ENCODE measurements at regions not wholly inside any gene's neighbourhood (a gene's known extent, or its start where the extent isn't known, plus 50 kb on each side); places are given as distances from the start of the nearest gene placed in this dataset.

- Histone ChIP-seq H3K27ac (replicated peaks) (no peak overlapping the region), H3K27me3 (ENCODE audit: low read depth) (no peaks in the 10 kb centered on the region), H3K36me3 (no peaks in the 10 kb centered on the region), H3K4me3 (no peak overlapping the region), H3K9me3 (replicated peaks) (no peaks in the 10 kb centered on the region), H3K4me1 (no peaks in the 10 kb centered on the region)
- no peak for DNase-seq
- intact Hi-C loops (cut with micrococcal nuclease): no loop called here
- TF ChIP-seq CTCF (IDR thresholded peaks at IDR 0.05; ENCODE audit: borderline replicate concordance): no peak
Observed at GRCh38 chr18:30622635-30623034, 419.9 kb downstream of the DSC3 start.

GRCh38 chr18:30622104-30622503 lies 420.4 kb downstream of the DSC3 start:
- Histone ChIP-seq H3K4me3 (no peak overlapping the region), H3K9me3 (replicated peaks) (no peaks in the 10 kb centered on the region)
- intact Hi-C loops (cut with micrococcal nuclease): no loop called here

GRCh38 chr18:30618567-30618966 lies 424.0 kb downstream of the DSC3 start:
- H3K27ac ChIP-seq (replicated peaks): no peak overlapping the region
- H3K4me1 ChIP-seq: no peaks in the 10 kb centered on the region
- no peaks in the 10 kb centered on the region for H3K27me3 ChIP-seq (ENCODE audit: low read depth)
- DNase-seq: no peak
- no peak overlapping the region for H3K4me3 ChIP-seq
- no peaks in the 10 kb centered on the region for H3K9me3 ChIP-seq (replicated peaks)
- TF ChIP-seq CTCF (IDR thresholded peaks at IDR 0.05; ENCODE audit: borderline replicate concordance): no peak
- H3K36me3 ChIP-seq: no peaks in the 10 kb centered on the region
- intact Hi-C loops (cut with micrococcal nuclease): no loop called here

More at GRCh38 chr18:30622104-30622503, 420.4 kb downstream of the DSC3 start:
- Histone ChIP-seq H3K36me3 (no peaks in the 10 kb centered on the region), H3K27ac (replicated peaks) (no peak overlapping the region), H3K27me3 (ENCODE audit: low read depth) (no peaks in the 10 kb centered on the region), H3K4me1 (no peaks in the 10 kb centered on the region)
- TF ChIP-seq CTCF (IDR thresholded peaks at IDR 0.05; ENCODE audit: borderline replicate concordance): no peak
- DNase-seq: no peak

GRCh38 chr18:30616414-30616813 lies 426.1 kb downstream of the DSC3 start:
- DNase-seq: no peak
- no peaks in the 10 kb centered on the region for H3K4me1 ChIP-seq
- no peak overlapping the region for H3K27ac ChIP-seq (replicated peaks)
- H3K27me3 ChIP-seq (ENCODE audit: low read depth): no peaks in the 10 kb centered on the region
- no peaks in the 10 kb centered on the region for H3K36me3 ChIP-seq
- intact Hi-C loops (cut with micrococcal nuclease): no loop called here
- H3K4me3 ChIP-seq: no peak overlapping the region
- TF ChIP-seq CTCF (IDR thresholded peaks at IDR 0.05; ENCODE audit: borderline replicate concordance): no peak
- no peaks in the 10 kb centered on the region for H3K9me3 ChIP-seq (replicated peaks)

- intact Hi-C loops (cut with micrococcal nuclease): no loop called here
- Histone ChIP-seq H3K4me1 (no peaks in the 10 kb centered on the region), H3K9me3 (replicated peaks) (no peaks in the 10 kb centered on the region), H3K27ac (replicated peaks) (no peak overlapping the region), H3K27me3 (ENCODE audit: low read depth) (no peaks in the 10 kb centered on the region), H3K36me3 (no peaks in the 10 kb centered on the region), H3K4me3 (no peak overlapping the region)
- no peak for DNase-seq
- no peak for TF ChIP-seq CTCF (IDR thresholded peaks at IDR 0.05; ENCODE audit: borderline replicate concordance)
Observed at GRCh38 chr18:30613467-30613801, 429.1 kb downstream of the DSC3 start.

GRCh38 chr18:30601541-30601940 lies 441.0 kb downstream of the DSC3 start:
- no peak for DNase-seq
- H3K27me3 ChIP-seq (ENCODE audit: low read depth): no peaks in the 10 kb centered on the region
- H3K9me3 ChIP-seq (replicated peaks): peaks cover 6% of the 10 kb centered on the region
- no peak overlapping the region for H3K4me3 ChIP-seq
- no peak for TF ChIP-seq CTCF (IDR thresholded peaks at IDR 0.05; ENCODE audit: borderline replicate concordance)
- no peaks in the 10 kb centered on the region for H3K36me3 ChIP-seq
- H3K27ac ChIP-seq (replicated peaks): no peak overlapping the region
- intact Hi-C loops (cut with micrococcal nuclease): no loop called here
- H3K4me1 ChIP-seq: no peaks in the 10 kb centered on the region
